GM12878 (cell line): ENCODE measurements at regions not wholly inside any gene's neighbourhood (a gene's known extent, or its start where the extent isn't known, plus 50 kb on each side); places are given as distances from the start of the nearest gene placed in this dataset.
"Not testable (repeated sequence)": the region's sequence is repeated elsewhere in the genome, so short reads cannot be mapped to it uniquely, and the experiment has no call there.

Source experiments
- CTCF ChIP-seq, 3 experiments: IDR thresholded peaks in 2 of 3; conservative IDR thresholded peaks in 1 of 3; 2 replicates each; pipeline ENCODE4 v1.5.1; 2011; ENCODE audit warnings: low read depth in 3 of 3, low read length in 3 of 3, mild to moderate bottlenecking in 3 of 3, control low read depth in 2 of 3, moderate library complexity in 2 of 3, inconsistent platforms in 1 of 3, mixed read lengths in 1 of 3; ENCODE audit not compliant: control insufficient read depth in 2 of 3, insufficient read depth in 1 of 3; ENCODE audit errors: extremely low read depth in 1 of 3
- E2F8 ChIP-seq: fragments of 450-650 bp; IDR thresholded peaks from 2 replicates; pipeline ENCODE4 v1.6.1; 2018; ENCODE audit warnings: mild to moderate bottlenecking, low read depth, moderate library complexity; ENCODE audit not compliant: partially characterized antibody
- IKZF2 ChIP-seq, 2 experiments: fragments of 450-650 bp; IDR thresholded peaks; 2 replicates each; pipeline ENCODE4 v1.6.1; 2017; ENCODE audit warnings: mild to moderate bottlenecking in 2 of 2, moderate library complexity in 2 of 2
- MAX ChIP-seq: IDR thresholded peaks from 2 replicates; pipeline ENCODE4 v1.6.1; 2012; ENCODE audit warnings: low read depth, low read length, improper control_type of control experiment
- MXI1 ChIP-seq: fragments of 150-350 bp; IDR thresholded peaks from 2 replicates; pipeline ENCODE4 v1.6.1; 2011; ENCODE audit warnings: low read depth, mild to moderate bottlenecking, inconsistent platforms, low read length, improper control_type of control experiment
- NFIC ChIP-seq: IDR thresholded peaks from 2 replicates; pipeline ENCODE4 v1.6.1; 2012; ENCODE audit warnings: low read depth, mild to moderate bottlenecking, inconsistent platforms, low read length, moderate library complexity
- NFYA ChIP-seq: IDR thresholded peaks from 2 replicates; pipeline ENCODE4 v1.6.1; 2011; ENCODE audit warnings: low read depth, mild to moderate bottlenecking, low read length, improper control_type of control experiment, borderline replicate concordance
- NKRF ChIP-seq: fragments of 450-650 bp; conservative IDR thresholded peaks from 2 replicates; pipeline ENCODE4 v1.6.1; 2017; ENCODE audit warnings: mild to moderate bottlenecking, moderate library complexity
- POLR2A ChIP-seq: IDR thresholded peaks from 2 replicates; pipeline ENCODE4 v1.6.1; 2011; ENCODE audit warnings: low read depth, mild to moderate bottlenecking, low read length
- TARDBP ChIP-seq: IDR thresholded peaks from 2 replicates; pipeline ENCODE4 v1.6.1; 2016; ENCODE audit warnings: borderline replicate concordance
- TCF7 ChIP-seq: IDR thresholded peaks from 2 replicates; pipeline ENCODE4 v1.6.1; 2014; ENCODE audit warnings: antibody characterized with exemption, borderline replicate concordance

- not testable (repeated sequence) for TF ChIP-seq NKRF; NFIC; MXI1; IKZF2 (IDR thresholded peaks at IDR 0.05); POLR2A; TCF7; TARDBP; E2F8; CTCF (IDR thresholded peaks at IDR 0.05 in 2 of 3, conservative IDR thresholded peaks at IDR 0.05 in 1 of 3; ENCODE audit: control insufficient read depth in 2 of 3, extremely low read depth in 1 of 3, insufficient read depth in 1 of 3, low read depth in 3 of 3, low read length in 3 of 3); MAX; NFYA
Observed at GRCh38 chr18:8887877-8888276, 182.5 kb downstream of the MTCL1 start.
